Esophagus muscularis mucosa (tissue), 4 donors: ENCODE measurements at regions not wholly inside any gene's neighbourhood (a gene's known extent, or its start where the extent isn't known, plus 50 kb on each side); places are given as distances from the start of the nearest gene placed in this dataset.
A peak's percentile ranks its signal among the peaks of the same experiment; 100 is the strongest.

ENCODE experiments used
- DNase-seq: peaks from one replicate; pipeline ENCODE4 v3.0.0-alpha.2; 2017; ENCODE audit errors: extremely low spot score
- H3K27ac ChIP-seq, 4 donors: fragments of 200-600 bp; sonication (generic); replicated peaks in 1 of 4; 1 replicate in 3 of 4; 2 replicates in 1 of 4; pipeline ENCODE4 v1.5.1; 2016 to 2019; ENCODE audit warnings: mild to moderate bottlenecking in 1 of 4
- H3K27me3 ChIP-seq, 4 donors: fragments of 200-600 bp; sonication (generic); one replicate each; pipeline versions ENCODE4 v1.5.1 to v1.6.0; 2016 to 2019
- H3K36me3 ChIP-seq, 4 donors: fragments of 200-600 bp; sonication (generic); one replicate each; pipeline ENCODE4 v1.5.1; 2016 to 2019
- H3K4me1 ChIP-seq, 4 donors: fragments of 200-600 bp; sonication (generic); one replicate each; pipeline ENCODE4 v1.5.1; 2016 to 2019
- H3K4me3 ChIP-seq, 4 donors: fragments of 200-600 bp; sonication (generic); 1 replicate in 2 of 4; 2 replicates in 2 of 4; pipeline ENCODE4 v1.5.1; 2016 to 2019; ENCODE audit warnings: mild to moderate bottlenecking in 4 of 4, moderate library complexity in 1 of 4
- H3K9me3 ChIP-seq, 4 donors: fragments of 200-600 bp; sonication (generic); 1 replicate in 3 of 4; 2 replicates in 1 of 4; pipeline ENCODE4 v1.5.1; 2016 to 2019
- CTCF ChIP-seq, 3 experiments: fragments of 200-600 bp in 2 of 3; fragments of 450-650 bp in 1 of 3; sonication (generic) in 2 of 3; IDR thresholded peaks; one replicate each; pipeline ENCODE4 v1.5.1; 2017 to 2019; ENCODE audit warnings: antibody characterized with exemption in 3 of 3, mild to moderate bottlenecking in 2 of 3, moderate library complexity in 1 of 3
- EP300 ChIP-seq: sonication (generic); formaldehyde crosslinking; IDR thresholded peaks from one replicate; pipeline ENCODE4 v1.6.1; 2017; ENCODE audit warnings: antibody characterized with exemption
- POLR2A ChIP-seq: fragments of 450-650 bp; IDR thresholded peaks from one replicate; pipeline ENCODE4 v1.6.1; 2017; ENCODE audit warnings: antibody characterized with exemption, moderate library complexity, mild to moderate bottlenecking, low read depth
- POLR2AphosphoS5 ChIP-seq, 2 donors: sonication (generic); formaldehyde crosslinking; IDR thresholded peaks; one replicate each; pipeline ENCODE4 v1.6.1; 2017; ENCODE audit warnings: antibody characterized with exemption in 2 of 2
- WGBS: methylation state at CpG from one replicate; pipeline ENCODE4 v1.1.5; 2018; 5-methylcytosine and 5-hydroxymethylcytosine counted together
- intact Hi-C: fragments of 100-400 bp; cut with DNase I; formaldehyde crosslinking; loops from one replicate; pipeline ENCODE4 v1.15.1; 2023

GRCh38 chr4:137083571-137084135, 448.6 kb downstream of the PCDH18 start:
- Histone ChIP-seq H3K36me3 (no peaks in the 10 kb centered on the region), H3K4me3 (no peak overlapping the region), H3K4me1 (peaks cover 0 to 16% (median 2%) of the 10 kb centered on the region in 4 donors), H3K27ac (peak overlapping the region in 1 of 4 donors; percentile 7), H3K27me3 (no peaks in the 10 kb centered on the region), H3K9me3 (no peaks in the 10 kb centered on the region)
- 62% methylated on average over 2 of the region's 2 CpGs for WGBS
- DNase-seq: no peak
- intact Hi-C loops: no loop called here
- TF ChIP-seq CTCF (IDR thresholded peaks at IDR 0.05): no peak
- TF ChIP-seq POLR2A: no peak
- TF ChIP-seq POLR2AphosphoS5 (IDR thresholded peaks at IDR 0.05): no peak
- TF ChIP-seq EP300: no peak

GRCh38 chr4:137082061-137082460, 450.2 kb downstream of the PCDH18 start:
- Histone ChIP-seq H3K4me3 (no peak overlapping the region), H3K27ac (no peak overlapping the region), H3K9me3 (no peaks in the 10 kb centered on the region), H3K27me3 (no peaks in the 10 kb centered on the region), H3K36me3 (no peaks in the 10 kb centered on the region), H3K4me1 (peaks cover 0 to 16% (median 2%) of the 10 kb centered on the region in 4 donors)
- no peak for TF ChIP-seq EP300
- no peak for TF ChIP-seq CTCF (IDR thresholded peaks at IDR 0.05)
- no peak for TF ChIP-seq POLR2AphosphoS5 (IDR thresholded peaks at IDR 0.05)
- TF ChIP-seq POLR2A: no peak
- 90% methylated on average over 1 of the region's 1 CpG for WGBS
- DNase-seq: no peak
- intact Hi-C loops: no loop called here

GRCh38 chr4:137076908-137077307, 455.4 kb downstream of the PCDH18 start:
- no peaks in the 10 kb centered on the region for H3K36me3 ChIP-seq
- H3K4me3 ChIP-seq: no peak overlapping the region
- peaks cover 0 to 5% (median 2%) of the 10 kb centered on the region in 4 donors for H3K9me3 ChIP-seq
- TF ChIP-seq POLR2AphosphoS5 (IDR thresholded peaks at IDR 0.05) (no peak), EP300 (no peak), CTCF (IDR thresholded peaks at IDR 0.05) (no peak), POLR2A (no peak)
- 100% methylated on average over 2 of the region's 3 CpGs for WGBS
- no peak overlapping the region for H3K27ac ChIP-seq
- H3K4me1 ChIP-seq: no peaks in the 10 kb centered on the region
- H3K27me3 ChIP-seq: no peaks in the 10 kb centered on the region
- intact Hi-C loops: no loop called here
- DNase-seq: no peak

GRCh38 chr4:137075586-137075985, 456.7 kb downstream of the PCDH18 start:
- intact Hi-C loops: no loop called here
- WGBS: 92% methylated on average over 4 of the region's 4 CpGs

More at GRCh38 chr4:137075586-137075985, 456.7 kb downstream of the PCDH18 start:
- peaks cover 0 to 5% (median 2%) of the 10 kb centered on the region in 4 donors for H3K9me3 ChIP-seq
- no peaks in the 10 kb centered on the region for H3K36me3 ChIP-seq
- no peak overlapping the region for H3K4me3 ChIP-seq
- H3K27me3 ChIP-seq: no peaks in the 10 kb centered on the region
- no peak for TF ChIP-seq CTCF (IDR thresholded peaks at IDR 0.05)
- TF ChIP-seq POLR2AphosphoS5 (IDR thresholded peaks at IDR 0.05): no peak
- TF ChIP-seq EP300: no peak
- TF ChIP-seq POLR2A: no peak
- no peak for DNase-seq
- no peak overlapping the region for H3K27ac ChIP-seq
- no peaks in the 10 kb centered on the region for H3K4me1 ChIP-seq
